Stimulated activated CD8-positive, alpha-beta memory T cell treated with anti-CD3 and anti-CD28 coated beads, Interleukin-15, amount 100 ng/mL, for 48 hours (primary cell): ENCODE measurements at regions not wholly inside any gene's neighbourhood (a gene's known extent, or its start where the extent isn't known, plus 50 kb on each side); places are given as distances from the start of the nearest gene placed in this dataset.
"Not testable (repeated sequence)": the region's sequence is repeated elsewhere in the genome, so short reads cannot be mapped to it uniquely, and the experiment has no call there.

Experiments
- DNase-seq, 2 donors: peaks; one replicate each; pipeline ENCODE4 v3.0.0-alpha.2; 2020; ENCODE audit warnings: low read depth in 2 of 2

DNA sequence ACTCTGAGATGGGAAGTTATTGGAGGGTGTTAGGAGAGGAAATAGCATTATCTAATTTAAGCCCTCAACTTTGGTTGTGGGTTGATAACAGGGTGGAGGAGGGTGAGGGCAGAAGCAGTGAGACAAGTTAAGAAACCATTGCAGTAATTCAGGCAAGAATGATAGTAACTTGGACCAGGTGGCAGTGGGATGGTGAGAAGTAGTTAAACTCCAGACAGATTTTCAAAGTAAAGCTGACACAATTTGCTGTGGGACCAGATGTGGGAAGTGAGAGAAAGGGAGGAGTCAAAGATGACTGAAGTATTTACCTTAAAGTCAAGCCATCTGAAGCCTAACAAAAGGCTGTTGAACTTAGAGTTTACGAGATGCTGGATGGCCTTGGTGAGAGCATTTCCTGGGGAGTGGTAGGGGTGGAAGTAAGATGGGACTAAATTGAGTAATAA is 163.2 kb upstream of the KLF7 start:
- no peak for DNase-seq

DNA sequence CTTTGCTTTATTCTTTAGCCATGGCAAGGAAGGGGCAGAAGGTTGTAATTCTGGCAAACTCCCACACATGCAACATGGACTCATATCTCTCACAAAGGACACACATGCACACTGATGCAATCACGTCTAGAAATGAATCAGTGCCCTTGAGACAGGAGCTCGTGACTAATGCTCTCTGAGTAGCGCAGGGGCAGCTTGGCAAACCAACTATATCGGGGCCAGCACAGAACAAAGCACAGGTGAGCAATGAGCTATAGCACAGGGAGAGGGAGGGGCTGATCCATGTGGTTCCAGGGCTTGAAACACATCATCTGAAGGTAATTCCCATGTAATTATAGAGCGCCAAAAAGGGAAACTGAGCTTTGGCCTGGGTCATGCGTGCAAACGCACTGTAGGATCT is 165.2 kb upstream of the KLF7 start:
- DNase-seq: peak; percentile 63 to 66

DNA sequence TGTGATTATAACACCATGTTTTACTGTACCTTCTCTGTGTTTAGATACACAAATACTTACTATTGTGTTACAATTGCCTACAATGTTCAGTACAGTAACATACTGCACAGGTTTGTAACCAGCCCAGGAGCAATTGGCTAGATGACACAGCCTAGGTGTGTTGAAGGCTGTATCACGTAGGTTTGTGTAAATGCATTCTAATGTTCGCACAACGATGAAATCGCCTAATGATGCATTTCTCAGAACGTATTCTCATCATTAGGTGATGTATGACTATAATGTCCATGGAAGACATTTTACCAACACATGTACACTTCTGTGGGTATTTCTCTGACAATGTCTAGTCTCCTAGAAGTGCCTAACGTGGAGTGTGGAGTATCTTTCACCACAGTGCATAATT is 165.9 kb upstream of the KLF7 start:
- no peak for DNase-seq

DNA sequence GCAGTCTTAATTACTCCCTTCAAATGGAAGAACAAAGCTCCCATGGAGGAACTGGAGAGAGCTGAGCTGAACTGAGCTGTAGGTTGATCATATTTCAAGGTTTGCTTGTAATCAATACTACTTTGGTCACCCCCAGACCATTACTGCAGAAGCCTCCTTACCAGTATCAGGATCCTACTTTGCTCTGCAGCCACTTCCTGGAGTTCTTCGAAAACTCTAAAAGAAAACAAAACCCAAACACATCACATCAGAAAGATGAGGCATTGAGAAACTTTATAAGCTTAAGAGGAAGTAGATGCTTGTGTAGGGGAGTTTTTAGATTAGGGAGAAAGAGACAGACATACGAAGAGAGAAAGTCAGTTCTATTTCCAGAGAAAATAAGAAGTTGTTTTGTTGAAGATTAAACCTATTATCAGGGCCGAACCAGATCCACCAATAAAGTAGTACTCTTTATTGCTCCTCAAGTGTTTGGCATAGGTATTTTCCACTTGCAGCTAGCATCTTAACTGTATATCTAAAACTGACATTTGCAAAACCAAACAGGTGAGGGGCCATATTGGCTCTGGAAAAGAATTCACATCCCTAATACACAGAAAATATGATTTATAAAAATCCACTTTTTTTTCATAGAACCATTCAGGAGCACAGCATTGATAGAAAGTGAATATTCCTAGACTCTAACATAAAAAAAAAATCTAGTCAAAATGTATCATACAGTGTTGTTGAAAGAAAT is 166.9 kb upstream of the KLF7 start:
- DNase-seq: no peak

GRCh38 chr2:207333599-207334300 is 168.0 kb upstream of the KLF7 start:
- no peak for DNase-seq

DNA sequence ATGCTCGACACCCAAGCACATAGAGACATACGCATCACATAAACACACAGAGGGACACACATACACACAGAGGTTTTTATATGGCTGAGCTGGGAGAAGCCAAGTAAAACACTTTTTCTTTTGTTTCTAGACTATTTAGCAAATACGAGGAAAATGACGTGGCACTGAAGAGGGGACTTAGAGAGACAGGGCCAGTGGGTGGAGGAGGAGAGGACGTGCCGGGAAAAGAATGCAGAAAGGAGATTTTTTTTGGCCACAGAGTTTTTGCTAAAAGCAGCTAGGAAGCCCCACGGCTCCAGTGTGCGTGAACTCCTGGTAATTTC is 168.5 kb upstream of the KLF7 start:
- DNase-seq: no peak

DNA sequence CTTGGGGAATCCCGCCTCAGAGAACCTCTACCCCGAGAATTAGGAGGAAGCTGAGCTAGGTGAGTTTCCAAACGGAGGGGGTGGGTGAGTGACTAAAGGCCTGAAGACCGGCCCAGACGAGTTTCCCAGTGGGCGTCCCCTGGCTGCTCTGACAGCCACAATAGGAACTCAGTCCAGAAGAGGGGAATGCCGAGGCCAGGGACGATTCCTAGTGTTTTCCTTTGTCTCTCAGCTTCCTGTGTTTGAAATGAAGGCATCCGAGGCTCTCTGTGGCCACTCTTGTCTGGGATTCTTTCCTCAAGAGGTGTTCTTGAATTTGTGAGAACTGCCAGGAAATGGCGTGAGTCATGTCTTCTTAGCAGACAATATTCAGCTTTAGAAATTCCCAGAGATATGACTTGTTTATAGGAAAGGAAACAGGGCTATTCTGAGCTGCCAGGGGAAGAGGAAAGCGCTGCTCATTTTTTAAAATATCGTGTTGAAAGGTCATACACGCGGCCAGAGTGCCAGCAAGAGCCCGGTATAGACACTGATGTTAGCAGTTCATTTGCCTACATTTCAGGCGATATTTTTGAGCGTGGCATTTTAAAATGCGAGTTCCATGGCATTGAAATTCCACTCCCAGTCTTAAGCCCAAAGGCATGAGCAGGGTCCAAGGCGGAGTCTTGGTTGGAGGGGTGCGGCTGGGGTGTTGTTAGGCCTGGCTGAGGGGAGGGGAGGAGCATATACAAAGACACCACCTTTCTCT is 169.1 kb upstream of the KLF7 start:
- DNase-seq: peak in 1 of 2 donors; percentile 40

GRCh38 chr2:207337234-207338219 is 171.8 kb upstream of the KLF7 start:
- no peak for DNase-seq

DNA sequence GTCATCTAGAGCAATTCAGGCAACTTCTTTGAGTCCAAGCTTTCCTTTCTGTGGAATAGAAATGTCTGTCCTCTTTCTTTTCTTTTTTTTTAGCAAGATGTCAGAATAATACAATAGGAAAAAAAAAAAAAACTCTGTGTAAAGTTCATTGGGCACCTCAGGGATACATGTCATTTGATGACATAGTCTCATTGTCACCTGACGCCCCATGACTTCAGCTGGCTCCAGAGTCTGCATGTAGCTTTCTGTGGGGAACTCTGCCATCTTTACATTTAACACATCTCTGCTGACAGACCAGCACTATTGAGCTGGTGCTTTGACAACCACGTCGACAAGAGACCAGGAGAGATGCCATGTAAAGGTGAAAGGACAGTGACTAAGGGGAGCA is 172.5 kb upstream of the KLF7 start:
- DNase-seq: no peak

DNA sequence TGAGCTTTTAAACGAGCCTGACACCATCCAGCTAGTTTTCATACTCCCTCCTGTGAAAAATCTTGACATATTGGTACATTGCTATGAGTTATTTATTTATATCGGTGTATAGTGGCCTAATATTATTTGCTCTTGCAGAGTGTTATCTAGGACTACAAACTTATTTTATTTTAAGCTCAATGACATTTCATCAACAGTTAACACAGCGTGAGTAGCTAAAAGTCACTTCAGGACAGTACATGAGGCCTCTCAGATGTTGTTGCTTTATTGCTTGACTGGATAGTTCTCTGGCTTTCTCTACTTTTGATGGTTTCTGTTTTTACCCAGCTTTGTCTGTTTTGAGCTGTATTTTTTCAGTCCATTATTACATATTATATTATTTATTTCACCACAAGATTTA is 172.9 kb upstream of the KLF7 start:
- DNase-seq: no peak

- DNase-seq: no peak
Measured at GRCh38 chr2:207341112-207341750, 175.5 kb upstream of the KLF7 start.

DNA sequence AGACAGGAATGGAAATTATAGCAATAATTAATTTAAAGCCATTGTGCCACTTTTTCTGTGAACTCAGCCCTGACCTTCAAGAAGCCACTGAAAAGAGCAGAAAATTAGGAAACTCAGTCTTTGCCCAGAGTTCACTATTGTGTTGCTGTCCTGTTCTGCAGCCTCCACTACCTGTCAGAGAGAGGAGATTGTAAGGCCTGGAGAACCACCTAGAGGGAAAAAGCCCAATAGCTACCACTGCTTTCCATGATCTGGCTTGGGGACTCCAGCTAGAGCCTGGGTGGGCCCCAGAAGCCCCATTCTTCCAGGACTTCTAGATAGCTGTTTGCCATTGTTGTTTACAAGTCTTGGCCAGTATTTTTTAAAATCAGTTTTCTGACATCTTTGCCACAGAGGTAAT is 176.1 kb upstream of the KLF7 start:
- no peak for DNase-seq

GRCh38 chr2:207344596-207345394 is 179.0 kb upstream of the KLF7 start:
- not testable (repeated sequence) for DNase-seq

GRCh38 chr2:207351171-207351570 is 178.6 kb upstream of the CREB1 start:
- no peak for DNase-seq

DNA sequence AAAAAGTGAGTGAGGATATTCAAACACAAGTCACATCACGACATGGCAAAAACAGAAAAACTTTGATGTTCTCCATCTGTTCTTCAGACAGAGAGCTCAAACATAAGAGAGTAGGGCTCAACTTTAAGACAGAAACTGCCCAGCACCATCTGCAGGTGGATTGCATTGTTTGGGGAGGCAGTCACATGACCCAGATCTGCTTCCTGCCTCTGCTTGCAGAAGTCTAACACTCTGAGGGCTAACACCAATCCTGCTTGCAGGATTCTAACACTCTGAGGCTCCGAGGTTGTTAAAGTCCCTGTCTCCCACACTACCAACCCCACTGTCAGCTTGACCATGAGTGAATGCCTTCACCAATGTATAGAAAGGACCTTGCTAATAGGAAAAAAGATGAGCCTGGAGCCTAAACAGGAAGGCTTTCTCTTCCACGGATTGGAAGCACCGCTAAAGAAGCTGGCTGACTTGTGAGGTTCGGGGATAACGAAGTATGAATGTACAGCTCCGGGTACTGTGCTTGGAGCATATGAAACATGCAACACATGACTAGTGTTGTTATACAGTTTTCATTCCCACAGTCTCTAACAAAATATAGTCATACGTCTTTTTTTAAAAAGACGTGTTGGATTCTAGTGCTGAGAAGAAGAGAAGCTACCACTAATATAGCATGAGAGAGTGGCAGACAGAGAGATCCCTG is 176.6 kb upstream of the CREB1 start:
- DNase-seq: no peak

DNA sequence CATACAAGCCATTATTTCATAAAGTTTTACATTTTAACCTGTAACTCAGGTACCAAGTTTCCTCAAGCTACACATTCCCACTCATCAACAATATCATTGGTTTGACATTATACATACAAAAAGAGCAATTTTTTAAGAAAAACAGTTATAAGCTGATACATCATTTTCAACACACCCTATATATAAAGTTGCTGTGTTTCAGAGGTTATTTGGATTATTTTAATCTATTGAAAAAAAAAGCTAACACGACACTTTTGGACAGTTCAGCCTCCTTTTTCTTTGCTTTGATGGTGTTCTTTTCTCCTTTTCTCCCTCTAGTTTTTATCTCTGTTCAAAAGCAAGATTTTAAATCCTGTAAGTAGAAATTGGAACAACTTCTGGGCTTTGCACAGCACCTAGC is 175.9 kb upstream of the CREB1 start:
- DNase-seq: no peak

GRCh38 chr2:207354462-207354861 is 175.3 kb upstream of the CREB1 start:
- no peak for DNase-seq

- DNase-seq: no peak
Measured at GRCh38 chr2:207356567-207356966, 173.2 kb upstream of the CREB1 start.

DNA sequence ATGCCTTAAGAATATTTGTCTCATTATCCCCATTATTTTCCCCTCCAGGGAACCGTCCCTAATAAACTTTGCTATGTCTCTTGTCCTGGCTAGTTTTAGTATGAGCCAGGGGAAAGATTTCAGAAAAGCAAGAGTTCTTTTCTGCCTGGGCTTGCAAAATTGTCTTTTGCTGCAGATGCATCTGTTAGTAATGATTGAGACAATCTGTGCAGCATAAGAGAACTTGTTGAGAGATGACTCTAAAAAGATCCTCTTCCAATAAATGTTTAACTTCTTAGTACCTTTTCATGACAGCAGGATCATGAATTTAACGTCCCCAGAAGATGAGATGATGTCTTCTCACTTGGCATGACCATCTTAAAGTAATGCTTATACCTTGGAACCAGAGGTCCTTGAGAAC is 172.5 kb upstream of the CREB1 start:
- DNase-seq: no peak

DNA sequence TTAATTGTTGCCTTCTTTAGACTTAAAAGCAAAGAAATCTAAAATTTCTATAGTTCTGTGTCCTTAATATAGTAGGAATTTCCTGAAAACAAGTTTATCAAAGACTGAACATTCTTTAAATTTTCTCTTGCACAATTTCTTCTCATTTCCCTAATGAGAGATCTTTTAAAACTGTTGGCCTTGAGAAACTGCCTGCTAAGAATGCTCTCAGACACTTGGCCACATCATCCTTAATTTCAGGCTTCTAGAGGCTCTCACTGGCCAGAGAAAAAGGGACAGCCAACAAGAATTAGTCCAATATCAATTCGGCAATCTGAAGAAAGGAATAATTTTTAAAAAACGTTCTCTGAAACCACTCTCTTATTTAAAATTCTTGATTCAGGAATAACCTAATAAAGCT is 167.0 kb upstream of the CREB1 start:
- DNase-seq: no peak
